Stimulated activated CD8-positive, alpha-beta memory T cell treated with anti-CD3 and anti-CD28 coated beads, Interleukin-4, amount 100 ng/mL, for 48 hours (primary cell): ENCODE measurements at regions not wholly inside any gene's neighbourhood (a gene's known extent, or its start where the extent isn't known, plus 50 kb on each side); places are given as distances from the start of the nearest gene placed in this dataset.

Experiments
- DNase-seq: peaks from one replicate; pipeline ENCODE4 v3.0.0-alpha.2; 2020

DNA sequence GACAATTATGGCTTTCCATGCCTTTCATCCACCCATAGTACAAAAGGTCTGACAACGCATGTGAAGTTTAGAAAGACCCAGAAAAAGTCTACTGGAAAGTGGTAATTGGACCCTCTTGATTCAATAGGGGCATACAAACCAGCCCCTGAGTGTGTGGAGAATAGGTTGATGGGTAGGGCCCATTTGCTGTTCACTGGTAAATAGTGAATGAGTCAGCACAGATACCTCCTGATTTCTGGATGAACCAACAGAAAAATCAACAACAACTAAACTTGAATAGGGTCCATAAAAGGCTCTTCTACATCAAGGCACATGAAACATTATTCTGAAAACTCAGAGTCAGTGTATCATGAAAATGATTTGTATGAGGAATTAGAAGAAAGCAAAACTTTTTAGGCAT lies 235.4 kb upstream of the SLC35B3 start:
- DNase-seq = no peak

GRCh38 chr6:8664700-8665099 lies 229.4 kb upstream of the SLC35B3 start:
- no peak for DNase-seq

- DNase-seq = no peak
Measured at GRCh38 chr6:8664070-8664469, 228.7 kb upstream of the SLC35B3 start.

DNA sequence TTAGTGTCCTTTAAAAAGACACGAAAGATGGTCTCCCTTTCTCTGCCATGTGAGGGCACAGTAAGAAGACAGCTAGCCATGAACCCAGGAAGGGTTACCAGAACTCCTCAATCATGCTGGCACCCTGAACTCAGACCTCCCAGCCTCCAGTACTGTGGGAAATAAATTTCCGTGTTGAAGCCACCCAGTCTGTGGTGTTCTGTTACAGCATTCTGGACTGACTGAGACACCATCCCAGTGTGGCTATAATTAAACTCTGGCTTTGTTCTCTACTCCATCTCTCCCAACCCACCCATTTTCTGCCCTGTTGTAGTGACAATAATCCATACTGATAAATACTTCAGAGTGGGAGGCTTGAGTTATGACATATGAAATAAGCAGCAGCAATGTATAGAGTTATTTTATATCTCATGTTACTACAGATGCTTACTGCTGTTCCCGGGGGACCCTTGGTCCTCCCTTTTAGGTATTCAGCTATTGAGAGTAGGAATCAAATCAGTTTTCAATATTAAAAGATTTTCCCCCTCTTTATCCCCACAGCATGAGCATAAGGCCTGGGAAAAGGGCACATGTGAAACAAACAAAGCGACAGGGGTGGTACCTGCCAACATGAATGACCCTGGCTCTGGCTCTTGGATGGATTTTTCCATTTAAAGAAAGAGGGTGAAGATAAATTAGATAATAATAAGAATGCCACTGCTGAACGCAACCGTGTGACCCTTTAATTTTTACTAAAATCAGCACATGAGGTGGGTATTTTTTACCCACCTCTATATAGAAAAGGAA lies 224.3 kb upstream of the SLC35B3 start:
- no peak for DNase-seq

DNA sequence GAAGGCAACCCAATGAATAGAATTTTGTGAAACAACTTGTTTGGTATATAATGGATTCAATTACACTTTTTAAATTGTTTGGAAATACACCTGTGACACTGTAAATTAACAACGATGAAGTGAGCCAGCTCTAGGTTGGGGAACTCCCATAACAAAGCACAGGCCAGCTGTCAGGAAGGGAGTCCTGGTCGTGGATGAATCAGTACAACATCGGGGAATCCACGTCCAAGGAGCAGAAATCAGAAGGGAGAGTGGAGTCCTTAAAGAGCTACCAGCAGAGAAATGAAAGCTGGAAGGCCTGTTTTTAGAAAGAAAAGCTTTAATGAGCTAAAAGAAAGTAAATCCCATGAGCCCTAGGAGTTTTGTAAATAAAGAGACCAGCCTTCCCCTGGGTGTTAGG lies 223.1 kb upstream of the SLC35B3 start:
- no peak for DNase-seq

GRCh38 chr6:8657522-8657921 lies 222.2 kb upstream of the SLC35B3 start:
- no peak for DNase-seq

- DNase-seq = no peak
Measured at GRCh38 chr6:8655670-8656454, 220.5 kb upstream of the SLC35B3 start.

GRCh38 chr6:8652710-8653109 lies 217.4 kb upstream of the SLC35B3 start:
- DNase-seq = no peak

- DNase-seq = no peak
Measured at GRCh38 chr6:8651998-8652397, 216.7 kb upstream of the SLC35B3 start.

- no peak for DNase-seq
Measured at GRCh38 chr6:8645212-8645611, 209.9 kb upstream of the SLC35B3 start.

GRCh38 chr6:8644306-8644705 lies 209.0 kb upstream of the SLC35B3 start:
- DNase-seq = no peak

GRCh38 chr6:8642854-8643253 lies 207.5 kb upstream of the SLC35B3 start:
- DNase-seq = no peak

GRCh38 chr6:8642131-8642530 lies 206.8 kb upstream of the SLC35B3 start:
- no peak for DNase-seq

GRCh38 chr6:8639928-8640649 lies 204.7 kb upstream of the SLC35B3 start:
- no peak for DNase-seq

GRCh38 chr6:8637896-8638597 lies 202.7 kb upstream of the SLC35B3 start:
- no peak for DNase-seq

DNA sequence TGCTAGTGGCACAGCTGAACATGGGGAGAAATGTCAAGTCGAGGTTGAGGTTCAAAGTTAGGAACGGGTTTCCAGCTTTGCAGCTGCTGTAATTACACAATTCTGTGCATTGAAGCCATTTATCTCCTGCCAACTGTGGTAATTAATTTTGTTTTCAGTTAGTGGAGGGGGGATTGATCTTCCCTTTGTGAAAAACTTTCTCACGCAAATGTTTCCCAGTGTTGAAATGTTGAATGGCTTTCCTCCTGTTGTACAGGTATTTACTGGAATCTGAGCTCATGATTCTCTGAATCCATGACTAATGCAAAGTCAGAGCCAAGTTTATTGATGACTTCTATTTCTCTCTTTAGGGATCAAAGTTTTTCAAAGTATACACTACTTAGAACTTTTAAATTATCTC lies 198.4 kb upstream of the SLC35B3 start:
- DNase-seq = no peak

DNA sequence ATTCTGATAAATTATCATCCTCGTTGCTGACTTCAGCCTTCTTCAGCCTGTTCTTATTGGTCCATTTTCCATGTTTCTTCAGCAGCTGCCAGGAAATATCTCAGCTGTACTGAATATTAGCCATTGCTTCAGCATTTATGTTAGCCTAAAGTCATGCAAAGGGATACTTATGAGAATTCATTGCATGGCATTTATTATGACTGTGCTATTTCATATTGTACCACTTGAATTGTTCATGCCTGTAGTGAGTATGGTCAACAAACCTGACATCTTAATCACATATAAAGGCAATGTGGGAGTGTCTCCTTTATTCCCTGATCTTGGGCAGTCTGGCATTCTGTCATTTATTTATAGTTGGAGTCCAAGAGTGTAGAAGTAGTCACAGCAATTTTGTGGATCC lies 193.4 kb upstream of the SLC35B3 start:
- no peak for DNase-seq

DNA sequence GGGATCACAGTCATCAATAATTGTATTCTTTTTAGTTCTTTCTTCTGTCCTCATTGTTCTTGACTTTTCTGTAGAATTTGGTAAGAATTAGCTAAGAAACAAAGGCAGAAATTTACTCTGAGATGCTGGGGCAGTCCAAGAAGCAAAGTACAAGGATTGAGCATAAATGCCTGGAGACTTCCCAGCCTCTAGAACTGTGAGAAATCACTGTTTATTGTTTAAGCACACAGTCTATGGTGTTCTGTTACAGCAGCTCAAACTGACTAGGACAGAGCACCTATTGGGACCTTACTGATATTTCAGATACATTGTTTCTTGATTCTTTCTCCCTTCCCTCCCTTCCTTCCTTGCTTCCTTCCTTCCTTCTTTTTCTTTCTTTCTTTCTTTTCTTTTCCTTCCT lies 192.7 kb upstream of the SLC35B3 start:
- no peak for DNase-seq

- DNase-seq = no peak
Measured at GRCh38 chr6:8627085-8627861, 191.9 kb upstream of the SLC35B3 start.

GRCh38 chr6:8624665-8625064 lies 189.3 kb upstream of the SLC35B3 start:
- DNase-seq = no peak

DNA sequence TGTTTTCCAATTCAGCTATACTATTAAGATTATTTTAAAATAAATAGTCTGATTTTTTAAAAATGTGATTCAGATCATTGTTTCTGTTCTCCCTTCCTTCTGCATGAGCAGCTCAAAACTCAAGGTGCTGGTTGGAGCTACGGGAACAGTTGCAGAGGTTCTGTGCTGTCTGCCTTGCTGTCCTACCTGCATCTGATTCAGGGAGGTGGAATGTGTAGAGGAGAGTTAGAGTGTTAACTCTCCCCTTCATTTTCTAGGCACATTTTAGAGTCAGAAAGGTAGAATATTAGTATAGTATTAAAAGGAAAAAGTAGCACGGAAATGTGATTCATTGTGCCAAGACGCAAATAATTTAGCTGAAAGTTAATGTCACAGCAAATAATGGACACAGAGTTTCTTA lies 188.1 kb upstream of the SLC35B3 start:
- no peak for DNase-seq

DNA sequence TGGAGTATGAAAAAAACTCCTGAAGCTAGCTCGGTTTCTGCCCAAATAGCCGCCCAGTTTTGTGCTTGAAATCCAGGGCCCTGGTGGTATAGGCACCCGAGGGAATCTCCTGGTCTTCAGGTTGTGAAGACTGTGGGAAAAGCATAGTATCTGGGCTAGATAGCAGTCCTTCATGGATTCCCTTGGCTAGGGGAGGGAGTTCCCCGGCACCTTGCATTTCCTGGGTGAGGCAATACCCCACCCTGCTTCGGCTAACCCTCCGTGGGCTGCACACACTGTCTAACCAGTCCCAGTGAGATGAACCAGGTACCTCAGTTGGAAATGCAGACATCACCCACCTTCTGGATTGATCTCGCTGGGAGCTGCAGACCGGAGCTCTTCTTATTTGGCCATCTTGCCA lies 184.5 kb upstream of the SLC35B3 start:
- no peak for DNase-seq
